H9 (cell line): ENCODE measurements at regions not wholly inside any gene's neighbourhood (a gene's known extent, or its start where the extent isn't known, plus 50 kb on each side); places are given as distances from the start of the nearest gene placed in this dataset.

Source experiments
- DNase-seq: peaks from one replicate; pipeline ENCODE4 v3.0.0-alpha.2; 2017
- H2AFZ ChIP-seq: one replicate; pipeline ENCODE4 v1.6.1; 2013; ENCODE audit warnings: mild to moderate bottlenecking, low read length, control low read depth, moderate library complexity
- H2AK5ac ChIP-seq: 2 replicates; pipeline ENCODE4 v1.6.1; 2013; ENCODE audit warnings: low read length, control low read depth, mixed read lengths; ENCODE audit not compliant: insufficient read length
- H2BK120ac ChIP-seq: one replicate; pipeline ENCODE4 v1.6.1; 2013; ENCODE audit warnings: low read depth, mild to moderate bottlenecking, low read length, control low read depth, inconsistent platforms; ENCODE audit not compliant: poor library complexity, severe bottlenecking
- H2BK12ac ChIP-seq: 2 replicates; pipeline ENCODE4 v1.6.1; 2013; ENCODE audit warnings: low read length, control low read depth, mixed read lengths, low read depth; ENCODE audit not compliant: insufficient read length
- H2BK15ac ChIP-seq: 2 replicates; pipeline ENCODE4 v1.6.1; 2013; ENCODE audit warnings: low read depth, low read length, control low read depth
- H2BK20ac ChIP-seq: one replicate; pipeline ENCODE4 v1.6.1; 2013; ENCODE audit warnings: low read depth, mild to moderate bottlenecking, low read length, control low read depth, inconsistent platforms; ENCODE audit not compliant: poor library complexity, severe bottlenecking
- H2BK5ac ChIP-seq: 2 replicates; pipeline ENCODE4 v1.6.1; 2013; ENCODE audit warnings: low read length, control low read depth, mixed read lengths; ENCODE audit not compliant: insufficient read length
- H3K14ac ChIP-seq: 2 replicates; pipeline ENCODE4 v1.6.1; 2013; ENCODE audit warnings: low read length, control low read depth; ENCODE audit not compliant: insufficient read depth
- H3K18ac ChIP-seq: 2 replicates; pipeline ENCODE4 v1.6.1; 2013; ENCODE audit warnings: low read depth, mild to moderate bottlenecking, mixed read lengths, low read length, control low read depth; ENCODE audit not compliant: insufficient read length
- H3K23ac ChIP-seq: 2 replicates; pipeline ENCODE4 v1.6.1; 2013; ENCODE audit warnings: low read length, control low read depth, mixed read lengths, low read depth; ENCODE audit not compliant: insufficient read length
- H3K23me2 ChIP-seq: 2 replicates; pipeline ENCODE4 v1.6.1; 2013; ENCODE audit warnings: low read depth, mild to moderate bottlenecking, mixed read lengths, low read length, control low read depth; ENCODE audit not compliant: insufficient read length, poor library complexity, severe bottlenecking
- H3K27ac ChIP-seq: 2 replicates; pipeline ENCODE4 v1.5.1; 2013; ENCODE audit warnings: low read length, control low read depth, mixed read lengths, low read depth; ENCODE audit not compliant: insufficient read length
- H3K27me3 ChIP-seq: 2 replicates; pipeline ENCODE4 v1.6.1; 2013; ENCODE audit warnings: low read length, control low read depth, inconsistent platforms; ENCODE audit not compliant: insufficient read depth
- H3K4ac ChIP-seq: 2 replicates; pipeline ENCODE4 v1.6.1; 2013; ENCODE audit warnings: low read depth, mild to moderate bottlenecking, control low read depth, inconsistent platforms, low read length, moderate library complexity
- H3K4me1 ChIP-seq: 2 replicates; pipeline ENCODE4 v1.6.1; 2013; ENCODE audit warnings: low read length, control low read depth, inconsistent platforms; ENCODE audit not compliant: insufficient read depth
- H3K4me2 ChIP-seq: 2 replicates; pipeline ENCODE4 v1.6.1; 2013; ENCODE audit warnings: low read length, control low read depth, mixed read lengths; ENCODE audit not compliant: insufficient read length, insufficient read depth
- H3K56ac ChIP-seq: 2 replicates; pipeline ENCODE4 v1.6.1; 2013; ENCODE audit warnings: low read depth, mild to moderate bottlenecking, mixed read lengths, low read length, control low read depth; ENCODE audit not compliant: insufficient read length
- H3K79me1 ChIP-seq: 2 replicates; pipeline ENCODE4 v1.6.1; 2013; ENCODE audit warnings: low read depth, mild to moderate bottlenecking, moderate library complexity, low read length, control low read depth, inconsistent platforms; ENCODE audit not compliant: insufficient read depth, poor library complexity, severe bottlenecking
- H3K79me2 ChIP-seq: 2 replicates; pipeline ENCODE4 v1.6.1; 2013; ENCODE audit warnings: low read length, control low read depth, inconsistent platforms; ENCODE audit not compliant: insufficient read depth
- H3K9ac ChIP-seq: 2 replicates; pipeline ENCODE4 v1.6.1; 2013; ENCODE audit warnings: low read length, control low read depth, mixed read lengths; ENCODE audit not compliant: insufficient read length; ENCODE audit errors: extremely low read depth
- H3K9me3 ChIP-seq: one replicate; pipeline ENCODE4 v1.6.1; 2013; ENCODE audit warnings: low read depth, low read length, inconsistent platforms; ENCODE audit not compliant: control insufficient read depth
- H3T11ph ChIP-seq: one replicate; pipeline ENCODE4 v1.6.1; 2013; ENCODE audit warnings: mild to moderate bottlenecking, low read length, control low read depth, inconsistent platforms
- H4K20me1 ChIP-seq: one replicate; pipeline ENCODE4 v1.6.1; 2013; ENCODE audit not compliant: control insufficient read depth, insufficient read length, insufficient read depth
- H4K5ac ChIP-seq: 2 replicates; pipeline ENCODE4 v1.6.1; 2013; ENCODE audit warnings: low read depth, mild to moderate bottlenecking, mixed read lengths, low read length, control low read depth; ENCODE audit not compliant: insufficient read length
- H4K8ac ChIP-seq: replicated peaks from 2 replicates; pipeline ENCODE4 v1.6.1; 2013; ENCODE audit warnings: low read length, control low read depth, mixed read lengths, low read depth; ENCODE audit not compliant: insufficient read length
- H4K91ac ChIP-seq: 2 replicates; pipeline ENCODE4 v1.6.1; 2013; ENCODE audit warnings: low read depth, mild to moderate bottlenecking, moderate library complexity, mixed read lengths, low read length, control low read depth; ENCODE audit not compliant: insufficient read length
- H3K27ac Mint-ChIP-seq, 3 experiments: 2 replicates in 2 of 3; 3 replicates in 1 of 3; pipeline ENCODE4 v1.8.0; 2020 to 2021; ENCODE audit warnings: mixed read lengths in 3 of 3, mild to moderate bottlenecking in 1 of 3, moderate library complexity in 1 of 3
- H3K27me3 Mint-ChIP-seq: 2 replicates; pipeline ENCODE4 v1.8.0; 2021; ENCODE audit warnings: low read depth, mild to moderate bottlenecking, moderate library complexity, mixed read lengths
- H3K36me3 Mint-ChIP-seq, 3 experiments: 2 replicates in 2 of 3; 3 replicates in 1 of 3; pipeline ENCODE4 v1.8.0; 2020 to 2021; ENCODE audit warnings: low read depth in 3 of 3, mixed read lengths in 3 of 3; ENCODE audit not compliant: insufficient read depth in 1 of 3
- H3K4me1 Mint-ChIP-seq, 2 experiments: 2 replicates each; pipeline ENCODE4 v1.8.0; 2020; ENCODE audit warnings: mixed read lengths in 2 of 2
- H3K4me3 Mint-ChIP-seq, 2 experiments: 2 replicates in 1 of 2; 3 replicates in 1 of 2; pipeline ENCODE4 v1.8.0; 2020 to 2021; ENCODE audit warnings: mild to moderate bottlenecking in 2 of 2, mixed read lengths in 2 of 2, moderate library complexity in 1 of 2
- H3K9me3 Mint-ChIP-seq, 2 experiments: 2 replicates in 1 of 2; 3 replicates in 1 of 2; pipeline ENCODE4 v1.8.0; 2020; ENCODE audit warnings: mild to moderate bottlenecking in 2 of 2, mixed read lengths in 2 of 2, moderate library complexity in 1 of 2
- CTCF ChIP-seq: fragments of 200-600 bp; sonication (generic); conservative IDR thresholded peaks from 3 replicates; pipeline ENCODE4 v1.8.0; 2021; ENCODE audit warnings: antibody characterized with exemption, mild to moderate bottlenecking
- WGBS: extraction: QIAGEN DNeasy Blood & Tissue Kit; methylation state at CpG from one replicate; pipeline ENCODE4 v1.1.7; 2013; ENCODE audit warnings: missing lambda C conversion rate, low lambda C conversion rate, mixed read lengths; ENCODE audit not compliant: insufficient read length; ENCODE audit errors: extremely low coverage; 5-methylcytosine and 5-hydroxymethylcytosine counted together

- Histone ChIP-seq H3K4me1 (no peaks in the 10 kb centered on the region), H3T11ph (no peak overlapping the region), H4K91ac (no peak overlapping the region), H2BK20ac (no peak overlapping the region), H3K14ac (no peak overlapping the region), H4K8ac (no peak overlapping the region), H2AFZ (no peak overlapping the region), H3K18ac (no peak overlapping the region), H3K9me3 (no peaks in the 10 kb centered on the region), H2BK15ac (no peak overlapping the region), H2BK120ac (no peak overlapping the region), H3K56ac (no peak overlapping the region), H3K27me3 (no peaks in the 10 kb centered on the region), H3K27ac (no peak overlapping the region), H3K9ac (no peak overlapping the region), H3K4me2 (no peak overlapping the region), H3K4ac (no peak overlapping the region), H2AK5ac (no peak overlapping the region), H3K23ac (no peak overlapping the region), H3K79me1 (no peaks in the 10 kb centered on the region), H4K5ac (no peak overlapping the region), H3K79me2 (no peaks in the 10 kb centered on the region), H4K20me1 (no peaks in the 10 kb centered on the region), H3K23me2 (no peaks in the 10 kb centered on the region), H2BK12ac (no peak overlapping the region), H2BK5ac (no peak overlapping the region)
- no peaks in the 10 kb centered on the region for H3K9me3 Mint-ChIP-seq
- WGBS, result no CpG with 5 or more reads among the region's 4 CpGs
- TF ChIP-seq CTCF, result no peak
- no peak for DNase-seq
- no peaks in the 10 kb centered on the region for H3K36me3 Mint-ChIP-seq
- no peak overlapping the region for H3K27ac Mint-ChIP-seq
- H3K4me1 Mint-ChIP-seq, result peaks cover 15% of the 10 kb centered on the region in 2 experiments
- H3K4me3 Mint-ChIP-seq, result no peak overlapping the region
- H3K27me3 Mint-ChIP-seq, result no peaks in the 10 kb centered on the region
Measured at GRCh38 chr2:58721912-58722591, 480.9 kb upstream of the FANCL start.
